Esophagus (tissue), 2 donors: ENCODE measurements at regions not wholly inside any gene's neighbourhood (a gene's known extent, or its start where the extent isn't known, plus 50 kb on each side); places are given as distances from the start of the nearest gene placed in this dataset.

ENCODE experiments used
- H3K27ac ChIP-seq, 2 donors: one replicate each; pipeline ENCODE4 v1.5.1; 2013; ENCODE audit warnings: low read depth in 2 of 2, mild to moderate bottlenecking in 2 of 2, inconsistent platforms in 1 of 2, low read length in 1 of 2, moderate library complexity in 1 of 2
- H3K27me3 ChIP-seq, 2 donors: one replicate each; pipeline ENCODE4 v1.6.1; 2013; ENCODE audit warnings: low read length in 2 of 2, control low read depth in 1 of 2, mild to moderate bottlenecking in 1 of 2; ENCODE audit not compliant: insufficient read depth in 2 of 2, control insufficient read depth in 1 of 2
- H3K36me3 ChIP-seq, 2 donors: one replicate each; pipeline ENCODE4 v1.6.1; 2013; ENCODE audit warnings: low read length in 1 of 2; ENCODE audit not compliant: control insufficient read depth in 2 of 2, insufficient read depth in 2 of 2
- H3K4me1 ChIP-seq, 2 donors: one replicate each; pipeline ENCODE4 v1.6.1; 2013; ENCODE audit warnings: low read length in 1 of 2; ENCODE audit not compliant: control insufficient read depth in 2 of 2, insufficient read depth in 2 of 2
- H3K4me3 ChIP-seq, 2 donors: one replicate each; pipeline ENCODE4 v1.5.1; 2013; ENCODE audit warnings: low read length in 2 of 2, mild to moderate bottlenecking in 2 of 2, low read depth in 1 of 2, moderate library complexity in 1 of 2
- H3K9me3 ChIP-seq, 2 donors: one replicate each; pipeline ENCODE4 v1.6.1; 2013; ENCODE audit warnings: mild to moderate bottlenecking in 2 of 2, low read depth in 1 of 2, low read length in 1 of 2, moderate library complexity in 1 of 2; ENCODE audit not compliant: control insufficient read depth in 2 of 2, insufficient read depth in 1 of 2
- WGBS, 2 donors: extraction: QIAGEN DNeasy Blood & Tissue Kit; methylation state at CpG; one replicate each; pipeline ENCODE4 v1.1.7; 2013; 5-methylcytosine and 5-hydroxymethylcytosine counted together
- donor health status: healthy with polysubstance abuse.
- donor health status: Bipolar disorder and iron deficiency.

DNA sequence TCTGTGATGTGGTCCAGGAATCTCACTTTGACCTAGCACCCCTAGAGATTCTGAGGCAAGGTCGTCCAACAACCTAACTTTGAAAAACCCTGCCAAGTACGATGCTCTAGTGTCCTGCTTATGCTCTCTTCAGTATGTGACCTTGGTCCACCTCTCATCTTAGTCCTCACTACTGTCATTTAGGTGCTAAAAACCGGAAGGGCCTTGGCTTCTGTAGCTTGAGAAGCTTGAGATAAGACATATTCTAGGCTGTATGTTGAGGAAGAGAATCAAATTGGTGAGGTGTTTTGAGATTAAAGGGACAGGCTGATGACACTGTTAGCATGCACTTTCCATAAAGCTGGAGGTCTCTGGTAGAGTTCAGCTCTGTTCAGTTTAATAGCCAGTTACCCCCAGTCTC, 57.0 kb upstream of the MTPN start:
- H3K9me3 ChIP-seq = no peaks in the 10 kb centered on the region
- no peak overlapping the region for H3K4me3 ChIP-seq
- H3K27ac ChIP-seq = no peak overlapping the region
- H3K27me3 ChIP-seq = no peaks in the 10 kb centered on the region
- H3K36me3 ChIP-seq = no peaks in the 10 kb centered on the region
- WGBS, 2 donors = 80 to 82% methylated on average over 3 of the region's 3 CpGs
- H3K4me1 ChIP-seq = no peaks in the 10 kb centered on the region

DNA sequence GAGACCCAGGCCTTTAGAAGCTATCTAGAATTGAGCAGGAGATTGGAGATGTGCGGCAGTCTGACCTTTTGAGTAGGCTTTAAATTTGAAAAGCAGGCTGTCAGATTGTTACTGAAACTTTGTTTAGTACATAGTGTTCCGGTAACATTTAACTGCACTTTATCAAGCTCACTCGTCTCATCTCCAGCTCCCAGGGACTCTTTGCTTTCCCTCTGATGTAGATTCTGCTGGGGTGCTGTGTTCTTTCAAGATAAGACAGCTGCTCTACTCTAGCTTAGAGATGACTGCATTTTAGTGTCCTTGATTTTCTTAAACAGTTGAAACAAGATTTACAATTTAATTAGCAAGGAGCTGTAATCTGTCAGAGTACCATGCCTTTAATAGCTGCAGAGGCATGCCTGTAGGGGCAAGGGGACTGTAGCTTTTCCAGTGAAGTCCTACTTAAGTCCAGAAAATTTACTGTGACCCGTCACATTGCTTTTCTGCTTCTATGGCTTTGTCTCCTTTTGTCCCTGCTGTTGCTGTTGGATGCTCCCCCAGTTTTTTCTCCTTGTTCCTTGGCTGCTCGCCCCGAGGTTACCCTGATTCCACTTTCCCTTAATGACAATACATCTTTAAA, 56.4 kb upstream of the MTPN start:
- H3K27me3 ChIP-seq = no peaks in the 10 kb centered on the region
- whole genome bisulfite sequencing, 2 donors = 63 to 70% methylated on average over 6 of the region's 6 CpGs
- H3K4me1 ChIP-seq = no peaks in the 10 kb centered on the region
- H3K27ac ChIP-seq = no peak overlapping the region
- H3K36me3 ChIP-seq = no peaks in the 10 kb centered on the region
- H3K4me3 ChIP-seq = no peak overlapping the region
- H3K9me3 ChIP-seq = no peaks in the 10 kb centered on the region

DNA sequence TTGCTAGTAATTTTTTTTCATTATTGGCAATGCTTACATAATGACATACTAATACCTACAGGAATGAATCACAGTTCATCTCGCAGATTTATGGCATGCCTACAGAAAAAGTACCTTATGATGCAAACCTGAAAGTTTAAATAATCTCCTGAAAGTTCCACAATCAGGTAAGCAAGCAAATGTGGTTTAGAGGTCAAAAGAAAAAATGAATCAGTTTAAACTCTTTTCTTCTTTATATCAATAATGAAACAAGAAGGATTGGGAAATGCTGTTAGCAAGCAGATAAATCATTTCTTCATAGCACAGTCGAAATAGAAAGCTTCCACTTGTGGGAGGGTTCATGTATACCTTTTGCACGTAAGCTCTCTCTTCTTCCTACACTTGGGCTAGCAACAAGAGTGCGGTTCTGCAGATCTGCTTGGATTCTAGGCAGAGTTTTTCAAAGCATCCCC, 53.7 kb upstream of the MTPN start:
- 45 to 54% methylated on average over 4 of the region's 4 CpGs for WGBS, 2 donors
- Histone ChIP-seq H3K27me3 (no peaks in the 10 kb centered on the region), H3K4me3 (no peak overlapping the region), H3K4me1 (no peaks in the 10 kb centered on the region), H3K36me3 (no peaks in the 10 kb centered on the region), H3K27ac (no peak overlapping the region), H3K9me3 (no peaks in the 10 kb centered on the region)

DNA sequence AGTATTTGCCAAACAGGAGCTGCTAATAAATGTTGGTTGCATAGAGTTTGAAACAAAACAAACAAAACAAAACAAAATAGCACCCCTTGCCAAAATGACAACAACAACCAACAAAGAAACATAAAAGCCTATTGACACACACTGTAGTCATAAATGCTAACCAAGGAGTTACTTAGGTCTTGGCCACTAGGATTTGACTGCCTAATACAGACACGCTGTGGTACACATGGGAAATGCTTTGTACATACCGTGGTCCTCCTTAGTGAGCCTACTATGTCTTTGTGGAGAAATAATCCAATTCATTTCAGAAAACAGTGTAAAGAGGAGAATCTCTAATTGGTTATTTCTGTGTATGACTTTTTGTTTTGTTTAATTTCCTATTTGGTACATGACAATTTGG, 53.2 kb upstream of the MTPN start:
- H3K27ac ChIP-seq = no peak overlapping the region
- no peaks in the 10 kb centered on the region for H3K9me3 ChIP-seq
- no peaks in the 10 kb centered on the region for H3K36me3 ChIP-seq
- no peaks in the 10 kb centered on the region for H3K27me3 ChIP-seq
- 78 to 80% methylated on average over 2 of the region's 2 CpGs for WGBS, 2 donors
- no peaks in the 10 kb centered on the region for H3K4me1 ChIP-seq
- H3K4me3 ChIP-seq = no peak overlapping the region

DNA sequence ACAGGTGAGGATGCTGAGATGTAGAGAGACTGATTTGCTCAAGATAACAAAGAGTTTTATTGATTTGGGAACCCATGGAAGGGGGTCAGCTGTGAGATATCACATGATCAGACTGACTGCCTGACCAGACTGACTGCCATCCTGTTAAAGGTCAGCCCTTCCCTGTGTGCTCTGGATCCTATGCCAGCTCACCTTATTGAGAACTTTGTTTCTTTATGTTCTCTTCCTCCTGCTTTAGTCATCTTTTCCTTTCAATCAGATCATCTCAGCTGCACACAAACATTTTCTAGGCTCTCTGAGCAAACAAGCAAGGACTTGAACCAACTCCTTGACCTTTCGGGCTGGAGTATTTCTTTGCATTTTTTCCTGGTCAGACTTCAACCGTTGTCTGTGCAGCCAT, 50.0 kb upstream of the MTPN start:
- H3K27ac ChIP-seq = no peak overlapping the region
- WGBS, 2 donors = 73 to 78% methylated on average over 2 of the region's 2 CpGs
- H3K36me3 ChIP-seq = no peaks in the 10 kb centered on the region
- H3K9me3 ChIP-seq = no peaks in the 10 kb centered on the region
- H3K4me3 ChIP-seq = no peak overlapping the region
- no peaks in the 10 kb centered on the region for H3K4me1 ChIP-seq
- H3K27me3 ChIP-seq = no peaks in the 10 kb centered on the region
